Caco-2 (cell line): ENCODE measurements at regions not wholly inside any gene's neighbourhood (a gene's known extent, or its start where the extent isn't known, plus 50 kb on each side); places are given as distances from the start of the nearest gene placed in this dataset.

Experiments used
- BruUV-seq: library from RNA; stranded (reverse); fragments of 400-500 nt; replicated peaks from 2 replicates; lab custom pipeline; 2021; lab: Mats Ljungman, UMichigan
- CTCF ChIA-PET: fragments of 300-600 bp; sonication (Branson Sonifier 250); formaldehyde crosslinking; loops from one replicate; lab custom pipeline; 2022; ENCODE audit warnings: antibody characterized with exemption; lab: Charles Lee
- POLR2A ChIA-PET: fragments of 300-600 bp; sonication (Branson Sonifier 250); formaldehyde crosslinking; loops from one replicate; lab custom pipeline; 2022; ENCODE audit warnings: antibody characterized with exemption; lab: Charles Lee
- DNase-seq, 2 experiments: peaks; one replicate each; pipeline versions ENCODE4 v3.0.0 to v3.0.0-alpha.2; 2020 to 2022
- H3K27me3 ChIP-seq: replicated peaks from 2 replicates; pipeline ENCODE4 v1.6.0; 2011; ENCODE audit warnings: low read length; ENCODE audit not compliant: control insufficient read depth, insufficient read depth
- H3K36me3 ChIP-seq: 2 replicates; pipeline ENCODE4 v1.5.1; 2011; ENCODE audit warnings: low read length; ENCODE audit not compliant: control insufficient read depth, insufficient read depth
- H3K4me1 ChIP-seq: fragments of 250-450 bp; sonication (Bioruptor Pico); 2 replicates; pipeline ENCODE4 v1.5.1; 2020; ENCODE audit warnings: mild to moderate bottlenecking
- H3K4me3 ChIP-seq: 2 replicates; pipeline ENCODE4 v1.5.1; 2011; ENCODE audit warnings: low read depth, mild to moderate bottlenecking, control low read depth, low read length
- H3K9me3 ChIP-seq: fragments of 250-450 bp; sonication (Bioruptor Pico); 2 replicates; pipeline ENCODE4 v1.5.1; 2020; ENCODE audit warnings: mild to moderate bottlenecking, moderate library complexity
- H3K27ac Mint-ChIP-seq: one replicate; pipeline ENCODE4 v1.8.0; 2022; ENCODE audit warnings: mixed read lengths; ENCODE audit not compliant: unreplicated experiment
- H3K27me3 Mint-ChIP-seq: one replicate; pipeline ENCODE4 v1.8.0; 2022; ENCODE audit warnings: mixed read lengths; ENCODE audit not compliant: insufficient read depth, unreplicated experiment
- H3K36me3 Mint-ChIP-seq: one replicate; pipeline ENCODE4 v1.8.0; 2022; ENCODE audit warnings: mild to moderate bottlenecking, mixed read lengths; ENCODE audit not compliant: insufficient read depth, unreplicated experiment
- H3K4me1 Mint-ChIP-seq: one replicate; pipeline ENCODE4 v1.8.0; 2022; ENCODE audit warnings: low read depth, mixed read lengths; ENCODE audit not compliant: unreplicated experiment
- H3K4me3 Mint-ChIP-seq: one replicate; pipeline ENCODE4 v1.8.0; 2022; ENCODE audit warnings: mild to moderate bottlenecking, moderate library complexity, mixed read lengths; ENCODE audit not compliant: unreplicated experiment
- H3K9me3 Mint-ChIP-seq: one replicate; pipeline ENCODE4 v1.8.0; 2022; ENCODE audit warnings: mixed read lengths; ENCODE audit not compliant: unreplicated experiment
- intact Hi-C: fragments of 100-400 bp; cut with micrococcal nuclease; formaldehyde crosslinking; loops from one replicate; pipeline ENCODE4 v1.10.0; 2022; ENCODE audit not compliant: unreplicated experiment
- TF ChIP-seq, protein P1 (sequence below), 2 experiments: fragments of 200-600 bp in 1 of 2; IDR thresholded peaks; 1 replicate in 1 of 2; 2 replicates in 1 of 2; pipeline versions ENCODE4 v1.5.1 to v1.8.0; 2011 to 2022; ENCODE audit warnings: antibody characterized with exemption in 1 of 2, control low read depth in 1 of 2, inconsistent platforms in 1 of 2, low read depth in 1 of 2, low read length in 1 of 2, mild to moderate bottlenecking in 1 of 2, moderate library complexity in 1 of 2; ENCODE audit not compliant: insufficient read depth in 1 of 2, severe bottlenecking in 1 of 2, unreplicated experiment in 1 of 2

DNA sequence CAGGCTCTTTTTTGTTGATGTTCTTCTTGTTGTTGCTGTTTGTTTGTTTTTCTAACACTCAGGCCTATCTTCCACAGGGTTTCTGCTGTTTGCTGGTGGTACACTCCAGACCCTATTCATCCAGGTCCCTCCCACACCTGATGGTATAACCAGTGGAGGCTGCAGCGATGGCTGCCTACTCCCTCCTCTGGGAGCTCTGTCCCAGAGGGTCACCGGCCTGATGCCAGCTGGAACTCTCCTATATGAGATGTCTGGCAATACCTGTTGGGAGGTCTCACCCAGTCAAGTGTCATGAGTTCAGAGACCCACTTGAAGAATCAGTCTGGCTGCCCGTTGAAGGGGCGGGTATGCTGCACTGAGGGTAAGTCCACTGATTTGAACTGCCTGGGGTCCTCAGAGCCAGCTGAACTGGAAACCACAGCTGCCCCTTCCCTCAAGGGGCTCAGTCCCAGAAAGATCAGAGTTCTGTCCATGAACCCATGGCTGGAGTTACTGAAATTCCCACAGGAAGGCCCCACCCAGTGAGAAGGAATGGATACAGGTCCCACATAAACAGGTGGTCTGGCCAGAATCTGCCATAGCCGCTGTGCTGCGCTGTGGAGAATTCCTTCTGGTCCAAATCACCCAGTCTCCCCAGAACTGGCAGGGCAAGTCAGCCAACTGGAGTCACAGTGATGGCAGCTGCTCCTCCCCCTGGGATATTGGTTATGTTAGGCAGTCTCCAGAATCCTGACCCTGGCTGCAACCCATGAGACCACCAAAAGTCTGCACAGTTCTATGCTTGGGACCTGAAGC lies 664.4 kb downstream of the FRK start:
- Mint-ChIP-seq H3K27ac (no peak overlapping the region), H3K36me3 (no peaks in the 10 kb centered on the region), H3K9me3 (peaks cover 10% of the 10 kb centered on the region), H3K4me3 (no peak overlapping the region), H3K4me1 (no peaks in the 10 kb centered on the region), H3K27me3 (no peaks in the 10 kb centered on the region)
- no peaks in the 10 kb centered on the region for H3K4me1 ChIP-seq
- no peaks in the 10 kb centered on the region for H3K9me3 ChIP-seq
- no peaks in the 10 kb centered on the region for H3K27me3 ChIP-seq
- H3K36me3 ChIP-seq: no peaks in the 10 kb centered on the region
- no peak for DNase-seq
- intact Hi-C loops: no loop called here
- POLR2A ChIA-PET: no interaction called here
- no TSS peak for BruUV-seq
- TF ChIP-seq, protein P1, sequence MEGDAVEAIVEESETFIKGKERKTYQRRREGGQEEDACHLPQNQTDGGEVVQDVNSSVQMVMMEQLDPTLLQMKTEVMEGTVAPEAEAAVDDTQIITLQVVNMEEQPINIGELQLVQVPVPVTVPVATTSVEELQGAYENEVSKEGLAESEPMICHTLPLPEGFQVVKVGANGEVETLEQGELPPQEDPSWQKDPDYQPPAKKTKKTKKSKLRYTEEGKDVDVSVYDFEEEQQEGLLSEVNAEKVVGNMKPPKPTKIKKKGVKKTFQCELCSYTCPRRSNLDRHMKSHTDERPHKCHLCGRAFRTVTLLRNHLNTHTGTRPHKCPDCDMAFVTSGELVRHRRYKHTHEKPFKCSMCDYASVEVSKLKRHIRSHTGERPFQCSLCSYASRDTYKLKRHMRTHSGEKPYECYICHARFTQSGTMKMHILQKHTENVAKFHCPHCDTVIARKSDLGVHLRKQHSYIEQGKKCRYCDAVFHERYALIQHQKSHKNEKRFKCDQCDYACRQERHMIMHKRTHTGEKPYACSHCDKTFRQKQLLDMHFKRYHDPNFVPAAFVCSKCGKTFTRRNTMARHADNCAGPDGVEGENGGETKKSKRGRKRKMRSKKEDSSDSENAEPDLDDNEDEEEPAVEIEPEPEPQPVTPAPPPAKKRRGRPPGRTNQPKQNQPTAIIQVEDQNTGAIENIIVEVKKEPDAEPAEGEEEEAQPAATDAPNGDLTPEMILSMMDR (IDR thresholded peaks at IDR 0.05; ENCODE audit: insufficient read depth in 1 of 2, low read depth in 1 of 2, low read length in 1 of 2, severe bottlenecking in 1 of 2, unreplicated experiment in 1 of 2): no peak
- H3K4me3 ChIP-seq: no peak overlapping the region
- CTCF ChIA-PET: no interaction called here

- H3K27ac Mint-ChIP-seq: no peak overlapping the region
- TF ChIP-seq, protein P1 (IDR thresholded peaks at IDR 0.05; ENCODE audit: insufficient read depth in 1 of 2, low read depth in 1 of 2, low read length in 1 of 2, severe bottlenecking in 1 of 2, unreplicated experiment in 1 of 2): no peak
- H3K4me3 Mint-ChIP-seq: no peak overlapping the region
- CTCF ChIA-PET: no interaction called here
- Histone ChIP-seq H3K4me3 (no peak overlapping the region), H3K4me1 (no peaks in the 10 kb centered on the region), H3K27me3 (no peaks in the 10 kb centered on the region), H3K9me3 (no peaks in the 10 kb centered on the region), H3K36me3 (no peaks in the 10 kb centered on the region)
- H3K4me1 Mint-ChIP-seq: no peaks in the 10 kb centered on the region
- peaks cover 3% of the 10 kb centered on the region for H3K27me3 Mint-ChIP-seq
- POLR2A ChIA-PET: no interaction called here
- DNase-seq: no peak
- H3K9me3 Mint-ChIP-seq: peaks cover 17% of the 10 kb centered on the region
- intact Hi-C loops: no loop called here
- BruUV-seq: no TSS peak
- no peaks in the 10 kb centered on the region for H3K36me3 Mint-ChIP-seq
These were observed 666.9 kb downstream of the FRK start for GRCh38 chr6:115393821-115394220.

- TF ChIP-seq, protein P1 (IDR thresholded peaks at IDR 0.05; ENCODE audit: insufficient read depth in 1 of 2, low read depth in 1 of 2, low read length in 1 of 2, severe bottlenecking in 1 of 2, unreplicated experiment in 1 of 2): no peak
- H3K4me3 ChIP-seq: no peak overlapping the region
- no peaks in the 10 kb centered on the region for H3K4me1 ChIP-seq
- ChIA-PET POLR2A (no interaction called here), CTCF (no interaction called here)
- intact Hi-C loops: no loop called here
- no peak overlapping the region for H3K4me3 Mint-ChIP-seq
- H3K4me1 Mint-ChIP-seq: no peaks in the 10 kb centered on the region
- H3K9me3 Mint-ChIP-seq: peaks cover 10% of the 10 kb centered on the region
- no peaks in the 10 kb centered on the region for H3K36me3 ChIP-seq
- DNase-seq: no peak
- H3K9me3 ChIP-seq: no peaks in the 10 kb centered on the region
- no peak overlapping the region for H3K27ac Mint-ChIP-seq
- H3K27me3 Mint-ChIP-seq: peaks cover 2% of the 10 kb centered on the region
- no peaks in the 10 kb centered on the region for H3K36me3 Mint-ChIP-seq
- no peaks in the 10 kb centered on the region for H3K27me3 ChIP-seq
- no TSS peak for BruUV-seq
These were observed 690.5 kb downstream of the FRK start for GRCh38 chr6:115370202-115370601.
